ENCODE measurements at regions not wholly inside any gene's neighbourhood (a gene's known extent, or its start where the extent isn't known, plus 50 kb on each side); places are given as distances from the start of the nearest gene placed in this dataset.
"Not testable (repeated sequence)": the region's sequence is repeated elsewhere in the genome, so short reads cannot be mapped to it uniquely, and the experiment has no call there.

- H3K36me3 Mint-ChIP-seq (ENCODE audit: low read depth) = peaks cover 2% of the 10 kb centered on the region
- no peak for DNase-seq (ENCODE audit: low spot score)
- TF ChIP-seq, protein P1, sequence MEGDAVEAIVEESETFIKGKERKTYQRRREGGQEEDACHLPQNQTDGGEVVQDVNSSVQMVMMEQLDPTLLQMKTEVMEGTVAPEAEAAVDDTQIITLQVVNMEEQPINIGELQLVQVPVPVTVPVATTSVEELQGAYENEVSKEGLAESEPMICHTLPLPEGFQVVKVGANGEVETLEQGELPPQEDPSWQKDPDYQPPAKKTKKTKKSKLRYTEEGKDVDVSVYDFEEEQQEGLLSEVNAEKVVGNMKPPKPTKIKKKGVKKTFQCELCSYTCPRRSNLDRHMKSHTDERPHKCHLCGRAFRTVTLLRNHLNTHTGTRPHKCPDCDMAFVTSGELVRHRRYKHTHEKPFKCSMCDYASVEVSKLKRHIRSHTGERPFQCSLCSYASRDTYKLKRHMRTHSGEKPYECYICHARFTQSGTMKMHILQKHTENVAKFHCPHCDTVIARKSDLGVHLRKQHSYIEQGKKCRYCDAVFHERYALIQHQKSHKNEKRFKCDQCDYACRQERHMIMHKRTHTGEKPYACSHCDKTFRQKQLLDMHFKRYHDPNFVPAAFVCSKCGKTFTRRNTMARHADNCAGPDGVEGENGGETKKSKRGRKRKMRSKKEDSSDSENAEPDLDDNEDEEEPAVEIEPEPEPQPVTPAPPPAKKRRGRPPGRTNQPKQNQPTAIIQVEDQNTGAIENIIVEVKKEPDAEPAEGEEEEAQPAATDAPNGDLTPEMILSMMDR (IDR thresholded peaks at IDR 0.05) = no peak
- no peaks in the 10 kb centered on the region for H3K4me1 Mint-ChIP-seq (ENCODE audit: low read depth)
- H3K4me3 Mint-ChIP-seq (ENCODE audit: unreplicated experiment) = no peak overlapping the region
- no peaks in the 10 kb centered on the region for H3K27me3 Mint-ChIP-seq (ENCODE audit: low read depth)
- H3K27ac Mint-ChIP-seq (ENCODE audit: unreplicated experiment) = no peak overlapping the region
- peaks cover 6% of the 10 kb centered on the region for H3K9me3 Mint-ChIP-seq (ENCODE audit: low read depth)
Measured at GRCh38 chr5:102590467-102590866, 91.7 kb upstream of the SLCO6A1 start.

- Mint-ChIP-seq H3K4me3 (ENCODE audit: unreplicated experiment) (no peak overlapping the region), H3K9me3 (ENCODE audit: low read depth) (peaks cover 6% of the 10 kb centered on the region), H3K27ac (ENCODE audit: unreplicated experiment) (no peak overlapping the region), H3K4me1 (ENCODE audit: low read depth) (no peaks in the 10 kb centered on the region), H3K27me3 (ENCODE audit: low read depth) (no peaks in the 10 kb centered on the region), H3K36me3 (ENCODE audit: low read depth) (peaks cover 2% of the 10 kb centered on the region)
- TF ChIP-seq, protein P1 (IDR thresholded peaks at IDR 0.05) = no peak
- no peak for DNase-seq (ENCODE audit: low spot score)
Measured at GRCh38 chr5:102591650-102592049, 92.8 kb upstream of the SLCO6A1 start.

DNA sequence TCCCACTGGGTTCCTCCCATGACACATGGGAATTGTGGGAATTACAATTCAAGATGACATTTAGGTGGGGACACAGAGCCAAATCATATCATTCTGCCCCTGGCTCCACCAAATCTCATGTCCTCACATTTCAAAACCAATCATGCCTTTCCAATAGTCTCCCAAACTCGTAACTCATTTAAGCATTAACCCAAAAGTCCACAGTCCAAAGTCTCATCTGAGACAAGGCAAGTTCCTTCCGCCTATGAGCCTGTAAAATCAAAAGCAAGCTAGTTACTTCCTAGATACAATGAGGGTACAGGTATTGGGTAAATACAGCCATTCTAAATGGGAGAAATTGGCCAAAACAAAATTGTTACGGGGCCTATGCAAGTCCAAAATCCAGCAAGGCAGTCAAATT, 93.8 kb upstream of the SLCO6A1 start:
- H3K4me3 Mint-ChIP-seq (ENCODE audit: unreplicated experiment); H3K4me1 Mint-ChIP-seq (ENCODE audit: low read depth); H3K27me3 Mint-ChIP-seq (ENCODE audit: low read depth); H3K27ac Mint-ChIP-seq (ENCODE audit: unreplicated experiment); H3K36me3 Mint-ChIP-seq (ENCODE audit: low read depth); DNase-seq (ENCODE audit: low spot score); H3K9me3 Mint-ChIP-seq (ENCODE audit: low read depth): not testable (repeated sequence)

GRCh38 chr5:102594192-102594591, 95.4 kb upstream of the SLCO6A1 start:
- Mint-ChIP-seq H3K4me3 (ENCODE audit: unreplicated experiment) (no peak overlapping the region), H3K4me1 (ENCODE audit: low read depth) (no peaks in the 10 kb centered on the region), H3K27ac (ENCODE audit: unreplicated experiment) (no peak overlapping the region)

GRCh38 chr5:102595332-102595731, 96.5 kb upstream of the SLCO6A1 start:
- Mint-ChIP-seq H3K4me1 (ENCODE audit: low read depth) (peaks cover 2% of the 10 kb centered on the region), H3K36me3 (ENCODE audit: low read depth) (peaks cover 2% of the 10 kb centered on the region), H3K9me3 (ENCODE audit: low read depth) (peaks cover 6% of the 10 kb centered on the region), H3K27me3 (ENCODE audit: low read depth) (no peaks in the 10 kb centered on the region), H3K4me3 (ENCODE audit: unreplicated experiment) (no peak overlapping the region), H3K27ac (ENCODE audit: unreplicated experiment) (no peak overlapping the region)
- TF ChIP-seq, protein P1 (IDR thresholded peaks at IDR 0.05) = no peak
- DNase-seq (ENCODE audit: low spot score) = no peak

More at GRCh38 chr5:102594192-102594591, 95.4 kb upstream of the SLCO6A1 start:
- Mint-ChIP-seq H3K9me3 (ENCODE audit: low read depth) (peaks cover 6% of the 10 kb centered on the region), H3K36me3 (ENCODE audit: low read depth) (peaks cover 2% of the 10 kb centered on the region), H3K27me3 (ENCODE audit: low read depth) (no peaks in the 10 kb centered on the region)
- TF ChIP-seq, protein P1 (IDR thresholded peaks at IDR 0.05) = no peak
- DNase-seq (ENCODE audit: low spot score) = no peak

DNA sequence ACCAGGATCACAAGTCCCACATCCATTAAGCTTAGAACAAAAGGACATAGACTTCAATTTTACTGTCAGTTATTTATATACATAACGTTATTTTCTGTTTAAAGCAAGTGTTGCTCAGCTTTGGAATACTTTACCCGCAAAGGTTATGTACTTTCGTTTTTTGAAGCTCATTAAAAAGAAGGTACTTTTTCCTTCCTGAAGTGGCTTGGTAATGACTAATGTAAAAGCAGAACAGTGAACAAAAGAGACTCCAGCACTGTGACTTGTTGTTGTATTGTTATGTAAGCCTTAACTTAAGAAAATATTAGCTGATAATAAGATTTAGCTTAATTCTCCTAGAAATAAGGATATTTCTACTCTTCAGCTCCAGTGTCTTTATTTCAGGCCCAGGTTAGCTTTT, 97.3 kb upstream of the SLCO6A1 start:
- TF ChIP-seq, protein P1 (IDR thresholded peaks at IDR 0.05) = no peak
- Mint-ChIP-seq H3K4me3 (ENCODE audit: unreplicated experiment) (no peak overlapping the region), H3K9me3 (ENCODE audit: low read depth) (peaks cover 6% of the 10 kb centered on the region), H3K27me3 (ENCODE audit: low read depth) (no peaks in the 10 kb centered on the region), H3K27ac (ENCODE audit: unreplicated experiment) (no peak overlapping the region), H3K4me1 (ENCODE audit: low read depth) (peaks cover 10% of the 10 kb centered on the region), H3K36me3 (ENCODE audit: low read depth) (peaks cover 2% of the 10 kb centered on the region)
- no peak for DNase-seq (ENCODE audit: low spot score)
